Renal cortex interstitium (tissue), 11 donors: ENCODE measurements at regions not wholly inside any gene's neighbourhood (a gene's known extent, or its start where the extent isn't known, plus 50 kb on each side); places are given as distances from the start of the nearest gene placed in this dataset.

ENCODE experiments used
- DNase-seq, 11 donors: peaks; one replicate each; pipeline ENCODE4 v3.0.0-alpha.2; 2013; ENCODE audit warnings: low read depth in 9 of 11, low spot score in 4 of 11; ENCODE audit errors: extremely low read depth in 1 of 11

DNA sequence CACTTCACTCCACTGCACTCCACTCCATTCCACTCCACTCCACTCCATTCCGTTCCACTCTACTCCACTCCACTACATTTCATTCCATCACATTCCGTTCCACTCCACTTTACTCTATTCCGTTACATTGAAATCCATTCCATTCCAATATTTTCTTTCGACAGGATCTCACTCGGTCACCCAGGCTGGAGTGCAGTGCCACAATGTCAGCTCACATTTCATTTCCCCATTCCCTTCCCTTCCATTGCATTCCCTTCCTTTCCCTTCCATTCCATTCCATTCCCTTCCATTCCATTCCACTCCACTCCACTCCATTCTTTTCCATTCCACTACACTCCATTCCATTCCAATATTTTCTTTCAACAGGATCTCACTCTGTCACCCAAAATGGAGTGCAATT, 1407.6 kb upstream of the USP9Y start:
- no peak for DNase-seq

DNA sequence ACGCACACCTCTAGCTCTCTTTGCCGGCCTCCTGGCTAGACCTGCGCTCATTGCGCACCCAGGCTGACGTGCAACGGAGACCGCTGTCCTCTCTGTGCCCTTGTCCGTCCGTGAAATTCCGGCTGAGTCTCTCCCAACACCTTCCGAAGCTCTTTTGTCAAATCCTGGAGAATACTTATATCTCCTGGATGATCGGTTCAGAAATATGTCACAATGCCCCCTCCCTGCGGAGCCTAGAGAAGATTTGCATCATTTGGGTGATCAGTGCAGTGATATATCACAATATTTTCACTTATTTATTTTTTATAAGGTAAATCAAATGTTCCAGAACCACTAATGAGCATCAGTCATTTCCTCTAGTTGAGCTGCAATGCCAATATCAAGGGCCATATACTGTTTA, 1366.9 kb upstream of the USP9Y start:
- peak in 3 of 11 donors; percentile 0 to 21 (median 0) for DNase-seq
